ENCODE measurements at regions not wholly inside any gene's neighbourhood (a gene's known extent, or its start where the extent isn't known, plus 50 kb on each side); places are given as distances from the start of the nearest gene placed in this dataset.

GRCh38 chr3:194279101-194279500 is 72.0 kb downstream of the CPN2 start:
- no peak for TF ChIP-seq SPI1 (IDR thresholded peaks at IDR 0.05; ENCODE audit: borderline replicate concordance, low read depth)
- no peak for TF ChIP-seq GABPA (IDR thresholded peaks at IDR 0.05; ENCODE audit: low read depth)
- H3K27me3 ChIP-seq (ENCODE audit: insufficient read depth, poor library complexity, severe bottlenecking), result no peaks in the 10 kb centered on the region
- no peak for DNase-seq (ENCODE audit: low read depth in 1 of 2, low spot score in 1 of 2)
- H3K27ac ChIP-seq (replicated peaks), result no peak overlapping the region
- H3K4me3 ChIP-seq (replicated peaks; ENCODE audit: insufficient read depth, low read length), result no peak overlapping the region

- H3K27me3 ChIP-seq (ENCODE audit: insufficient read depth, poor library complexity, severe bottlenecking), result no peaks in the 10 kb centered on the region
- TF ChIP-seq CTCF (IDR thresholded peaks at IDR 0.05; ENCODE audit: insufficient read depth, low read length) (no peak), REST (IDR thresholded peaks at IDR 0.05; ENCODE audit: insufficient replicate concordance, low read depth) (no peak), SPI1 (IDR thresholded peaks at IDR 0.05; ENCODE audit: borderline replicate concordance, low read depth) (no peak), POLR2AphosphoS5 (IDR thresholded peaks at IDR 0.05; ENCODE audit: low read depth) (no peak), GABPA (IDR thresholded peaks at IDR 0.05; ENCODE audit: low read depth) (no peak)
- DNase-seq (ENCODE audit: low read depth in 1 of 2, low spot score in 1 of 2), result no peak
- H3K27ac ChIP-seq (replicated peaks), result no peak overlapping the region
- no peak overlapping the region for H3K4me3 ChIP-seq (replicated peaks; ENCODE audit: insufficient read depth, low read length)
Measured at GRCh38 chr3:194279701-194280360, 71.3 kb downstream of the CPN2 start.

- H3K27me3 ChIP-seq (ENCODE audit: insufficient read depth, poor library complexity, severe bottlenecking), result no peaks in the 10 kb centered on the region
- TF ChIP-seq REST (IDR thresholded peaks at IDR 0.05; ENCODE audit: insufficient replicate concordance, low read depth), result no peak
- TF ChIP-seq GABPA (IDR thresholded peaks at IDR 0.05; ENCODE audit: low read depth), result no peak
- TF ChIP-seq CTCF (IDR thresholded peaks at IDR 0.05; ENCODE audit: insufficient read depth, low read length), result no peak
- TF ChIP-seq POLR2AphosphoS5 (IDR thresholded peaks at IDR 0.05; ENCODE audit: low read depth), result no peak
- TF ChIP-seq SPI1 (IDR thresholded peaks at IDR 0.05; ENCODE audit: borderline replicate concordance, low read depth), result no peak
- H3K4me3 ChIP-seq (replicated peaks; ENCODE audit: insufficient read depth, low read length), result no peak overlapping the region
- H3K27ac ChIP-seq (replicated peaks), result no peak overlapping the region
- no peak for DNase-seq (ENCODE audit: low read depth in 1 of 2, low spot score in 1 of 2)
Measured at GRCh38 chr3:194280777-194281176, 70.4 kb downstream of the CPN2 start.

- Histone ChIP-seq H3K27ac (replicated peaks) (no peak overlapping the region), H3K4me3 (replicated peaks; ENCODE audit: insufficient read depth, low read length) (no peak overlapping the region), H3K27me3 (ENCODE audit: insufficient read depth, poor library complexity, severe bottlenecking) (no peaks in the 10 kb centered on the region)
- TF ChIP-seq REST (IDR thresholded peaks at IDR 0.05; ENCODE audit: insufficient replicate concordance, low read depth) (no peak), SPI1 (IDR thresholded peaks at IDR 0.05; ENCODE audit: borderline replicate concordance, low read depth) (no peak), CTCF (IDR thresholded peaks at IDR 0.05; ENCODE audit: insufficient read depth, low read length) (no peak), GABPA (IDR thresholded peaks at IDR 0.05; ENCODE audit: low read depth) (no peak), POLR2AphosphoS5 (IDR thresholded peaks at IDR 0.05; ENCODE audit: low read depth) (no peak)
- DNase-seq (ENCODE audit: low read depth in 1 of 2, low spot score in 1 of 2), result no peak
Measured at GRCh38 chr3:194281306-194281705, 69.8 kb downstream of the CPN2 start.

Measured in HL-60 (cell line).